IMR-90 (cell line): ENCODE measurements at regions not wholly inside any gene's neighbourhood (a gene's known extent, or its start where the extent isn't known, plus 50 kb on each side); places are given as distances from the start of the nearest gene placed in this dataset.

Source experiments
- ATAC-seq: fragments of 200-7000 bp; cut with Tn5 transposase; 2 replicates; pipeline ENCODE4 v1.9.1; 2020; ENCODE audit warnings: low read depth, mild to moderate bottlenecking, moderate library complexity
- BruUV-seq: library from RNA; stranded (reverse); fragments of 400-500 nt; replicated peaks from 2 replicates; lab custom pipeline; 2021; lab: Mats Ljungman, UMichigan
- CTCF ChIA-PET: fragments of 300-600 bp; formaldehyde crosslinking; extraction: SDS; loops from one replicate; lab custom pipeline; 2021; ENCODE audit warnings: antibody characterized with exemption; lab: Yijun Ruan, JAX
- POLR2A ChIA-PET: fragments of 300-600 bp; sonication (Branson Sonifier 250); formaldehyde crosslinking; loops from one replicate; lab custom pipeline; 2022; ENCODE audit warnings: antibody characterized with exemption; ENCODE audit not compliant: unreplicated experiment; lab: Charles Lee
- DNase-seq: peaks from one replicate; pipeline ENCODE4 v3.0.0; 2013
- H2AFZ ChIP-seq: replicated peaks from 2 replicates; pipeline ENCODE3; 2013; ENCODE audit warnings: low read length, mild to moderate bottlenecking; ENCODE audit not compliant: poor library complexity
- H2AK5ac ChIP-seq: 2 replicates; pipeline ENCODE4 v1.6.1; 2013; ENCODE audit warnings: low read depth, low read length, inconsistent platforms
- H2AK9ac ChIP-seq: replicated peaks from 2 replicates; pipeline ENCODE3; 2013; ENCODE audit warnings: mild to moderate bottlenecking, low read depth, low read length, moderate library complexity; ENCODE audit not compliant: poor library complexity
- H2BK120ac ChIP-seq: 2 replicates; pipeline ENCODE4 v1.6.1; 2013; ENCODE audit warnings: low read depth, low read length, inconsistent platforms
- H2BK15ac ChIP-seq: 3 replicates; pipeline ENCODE4 v1.6.1; 2013; ENCODE audit warnings: low read depth, low read length, inconsistent platforms
- H2BK20ac ChIP-seq: 2 replicates; pipeline ENCODE4 v1.6.1; 2013; ENCODE audit warnings: low read depth, mild to moderate bottlenecking, inconsistent platforms, low read length, moderate library complexity
- H2BK5ac ChIP-seq: 2 replicates; pipeline ENCODE4 v1.6.1; 2013; ENCODE audit warnings: mild to moderate bottlenecking, low read depth, low read length, inconsistent platforms; ENCODE audit not compliant: poor library complexity, severe bottlenecking
- H3K14ac ChIP-seq: replicated peaks from 2 replicates; pipeline ENCODE4 v1.6.1; 2013; ENCODE audit warnings: low read depth, low read length, inconsistent platforms
- H3K18ac ChIP-seq: 2 replicates; pipeline ENCODE4 v1.6.1; 2013; ENCODE audit warnings: low read depth, low read length, control low read depth
- H3K23ac ChIP-seq: 2 replicates; pipeline ENCODE4 v1.6.1; 2013; ENCODE audit warnings: low read depth, low read length, inconsistent platforms
- H3K27ac ChIP-seq: 2 replicates; pipeline ENCODE4 v1.5.1; 2013; ENCODE audit warnings: mild to moderate bottlenecking, control low read depth, low read length; ENCODE audit not compliant: insufficient read depth
- H3K27me3 ChIP-seq: 2 replicates; pipeline ENCODE4 v1.6.1; 2013; ENCODE audit warnings: low read length; ENCODE audit not compliant: control insufficient read depth, insufficient read depth
- H3K36me3 ChIP-seq: 2 replicates; pipeline ENCODE4 v1.6.1; 2013; ENCODE audit warnings: low read length, mixed read lengths; ENCODE audit not compliant: control insufficient read depth, insufficient read depth
- H3K4ac ChIP-seq: 2 replicates; pipeline ENCODE4 v1.6.1; 2013; ENCODE audit warnings: low read depth, low read length, inconsistent platforms
- H3K4me1 ChIP-seq: 2 replicates; pipeline ENCODE4 v1.6.1; 2013; ENCODE audit warnings: low read length, mixed read lengths; ENCODE audit not compliant: control insufficient read depth, insufficient read depth
- H3K4me2 ChIP-seq: 2 replicates; pipeline ENCODE4 v1.6.1; 2013; ENCODE audit warnings: low read depth, mild to moderate bottlenecking, control low read depth, low read length, moderate library complexity
- H3K4me3 ChIP-seq: 2 replicates; pipeline ENCODE4 v1.5.1; 2013; ENCODE audit warnings: low read depth, mild to moderate bottlenecking, control low read depth, low read length, moderate library complexity; ENCODE audit not compliant: insufficient read depth
- H3K56ac ChIP-seq: 2 replicates; pipeline ENCODE4 v1.6.1; 2013; ENCODE audit warnings: low read length, inconsistent platforms; ENCODE audit not compliant: insufficient read depth; ENCODE audit errors: extremely low read depth
- H3K79me1 ChIP-seq, 2 experiments: 2 replicates each; pipeline ENCODE4 v1.6.1; 2013; ENCODE audit warnings: low read length in 2 of 2, inconsistent platforms in 1 of 2, low read depth in 1 of 2
- H3K9ac ChIP-seq: 2 replicates; pipeline ENCODE4 v1.6.1; 2013; ENCODE audit warnings: low read depth, low read length, control low read depth
- H3K9me1 ChIP-seq: 2 replicates; pipeline ENCODE4 v1.6.1; 2013; ENCODE audit warnings: low read length, inconsistent platforms; ENCODE audit not compliant: insufficient read depth
- H3K9me3 ChIP-seq: 2 replicates; pipeline ENCODE4 v1.6.1; 2013; ENCODE audit warnings: low read length; ENCODE audit not compliant: control insufficient read depth, insufficient read depth
- H4K20me1 ChIP-seq: 2 replicates; pipeline ENCODE4 v1.6.1; 2013; ENCODE audit warnings: low read length, inconsistent platforms; ENCODE audit not compliant: insufficient read depth
- H4K5ac ChIP-seq: 2 replicates; pipeline ENCODE4 v1.6.1; 2013; ENCODE audit warnings: mild to moderate bottlenecking, low read depth, low read length, control low read depth
- H4K8ac ChIP-seq, 2 experiments: 2 replicates each; pipeline ENCODE4 v1.6.1; 2013; ENCODE audit warnings: low read depth in 2 of 2, low read length in 2 of 2, control low read depth in 1 of 2, inconsistent platforms in 1 of 2
- H4K91ac ChIP-seq: 2 replicates; pipeline ENCODE4 v1.6.1; 2013; ENCODE audit warnings: low read depth, low read length, inconsistent platforms; ENCODE audit not compliant: insufficient read depth
- BHLHE40 ChIP-seq: fragments of 150-350 bp; IDR thresholded peaks from 2 replicates; pipeline ENCODE4 v1.6.1; 2016; ENCODE audit warnings: mild to moderate bottlenecking, low read depth, low read length
- CEBPB ChIP-seq: IDR thresholded peaks from 2 replicates; pipeline ENCODE4 v1.6.1; 2012; ENCODE audit warnings: low read depth, low read length, improper control_type of control experiment
- CHD1 ChIP-seq: IDR thresholded peaks from 2 replicates; pipeline ENCODE4 v1.6.1; 2012; ENCODE audit warnings: low read depth, low read length, improper control_type of control experiment
- FOS ChIP-seq: fragments of 150-350 bp; IDR thresholded peaks from 2 replicates; pipeline ENCODE4 v1.6.1; 2016; ENCODE audit warnings: low read depth, low read length
- MAZ ChIP-seq: IDR thresholded peaks from 2 replicates; pipeline ENCODE4 v1.6.1; 2012; ENCODE audit warnings: low read depth, mild to moderate bottlenecking, low read length, improper control_type of control experiment, moderate library complexity, borderline replicate concordance
- RAD21 ChIP-seq: IDR thresholded peaks from 2 replicates; pipeline ENCODE4 v1.6.1; 2012; ENCODE audit warnings: low read length, improper control_type of control experiment
- RCOR1 ChIP-seq: IDR thresholded peaks from 2 replicates; pipeline ENCODE4 v1.6.1; 2012; ENCODE audit warnings: mild to moderate bottlenecking, low read length, improper control_type of control experiment; ENCODE audit not compliant: insufficient replicate concordance
- RFX5 ChIP-seq: IDR thresholded peaks from 2 replicates; pipeline ENCODE4 v1.8.0; 2012; ENCODE audit warnings: low read depth, mild to moderate bottlenecking, low read length, moderate library complexity
- SMC3 ChIP-seq: fragments of 150-350 bp; IDR thresholded peaks from 2 replicates; pipeline ENCODE4 v1.6.1; 2016; ENCODE audit warnings: low read depth, mild to moderate bottlenecking, antibody characterized with exemption, low read length, moderate library complexity
- WGBS, 2 experiments: methylation state at CpG; one replicate each; pipeline versions ENCODE4 v1.1.5 to v1.1.7; 2013; ENCODE audit warnings: missing lambda C conversion rate in 2 of 2; ENCODE audit not compliant: insufficient read length in 1 of 2; ENCODE audit errors: extremely low coverage in 2 of 2; 5-methylcytosine and 5-hydroxymethylcytosine counted together
- dilution Hi-C: fragments of 300-500 bp; cut with HindIII; formaldehyde crosslinking; loops from one replicate; pipeline ENCODE4 v1.14.3; 2018; ENCODE audit warnings: low sequenced_read_pairs; ENCODE audit not compliant: unreplicated experiment
- in situ Hi-C: fragments of 300-500 bp; cut with MboI; formaldehyde crosslinking; loops from 3 replicates; pipeline ENCODE4 v1.14.3; 2019; ENCODE audit warnings: low sequenced_read_pairs, inconsistent platforms, mixed read lengths
- intact Hi-C: fragments of 100-400 bp; cut with micrococcal nuclease; formaldehyde crosslinking; loops from 2 replicates; pipeline ENCODE4 v1.10.0; 2022
- TF ChIP-seq, protein P1 (sequence below): fragments of 150-350 bp; IDR thresholded peaks from 2 replicates; pipeline ENCODE4 v1.6.1; 2016; ENCODE audit warnings: low read depth, mild to moderate bottlenecking, low read length, moderate library complexity, borderline replicate concordance

DNA sequence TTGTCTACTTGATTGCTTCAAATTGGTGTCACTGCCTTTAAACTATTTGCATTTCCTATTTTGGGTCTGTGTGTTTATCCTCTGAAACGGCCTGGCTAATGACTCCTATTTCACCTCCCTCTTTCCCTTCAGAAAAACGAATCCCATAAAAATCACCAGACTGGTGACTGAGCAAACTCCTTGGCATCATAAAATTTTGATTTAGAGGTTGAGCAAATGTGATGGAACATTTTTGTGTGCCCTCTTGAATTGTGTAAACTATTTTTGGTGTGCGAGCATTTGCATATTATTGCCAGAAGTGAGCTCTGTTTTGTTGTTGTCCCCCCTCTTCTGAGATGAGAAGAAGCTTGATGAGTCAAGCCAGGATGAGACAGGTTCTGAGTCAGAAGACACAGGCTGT lies 316.1 kb downstream of the AJAP1 start:
- H3K56ac ChIP-seq = no peak overlapping the region
- no peak overlapping the region for H2BK5ac ChIP-seq
- no peak overlapping the region for H2AK5ac ChIP-seq
- BruUV-seq = no TSS peak
- ChIA-PET POLR2A (no interaction called here), CTCF (no interaction called here)
- no peak overlapping the region for H4K5ac ChIP-seq
- H3K14ac ChIP-seq = no peak overlapping the region
- ATAC-seq = no peak
- no peak overlapping the region for H4K8ac ChIP-seq
- H3K23ac ChIP-seq = no peak overlapping the region
- H3K4me3 ChIP-seq = no peak overlapping the region
- H2BK20ac ChIP-seq = no peak overlapping the region
- H3K9ac ChIP-seq = no peak overlapping the region
- no peaks in the 10 kb centered on the region for H3K36me3 ChIP-seq
- no peak overlapping the region for H3K27ac ChIP-seq
- H3K27me3 ChIP-seq = no peaks in the 10 kb centered on the region
- H2BK15ac ChIP-seq = no peak overlapping the region
- no peak overlapping the region for H3K18ac ChIP-seq
- in situ Hi-C loops = no loop called here
- DNase-seq = no peak
- no peak overlapping the region for H2BK120ac ChIP-seq
- no peak overlapping the region for H2AK9ac ChIP-seq
- dilution Hi-C loops = no loop called here
- H2AFZ ChIP-seq = no peak overlapping the region
- no peak overlapping the region for H3K4ac ChIP-seq
- H3K4me2 ChIP-seq = no peak overlapping the region
- H3K79me1 ChIP-seq = no peaks in the 10 kb centered on the region
- H3K9me3 ChIP-seq = peaks cover 44% of the 10 kb centered on the region
- H3K4me1 ChIP-seq = no peaks in the 10 kb centered on the region
- WGBS, 2 experiments = 50% methylated on average over 1 of the region's 3 CpGs; no CpG with 5 or more reads in 1 of the 2 experiments
- H3K9me1 ChIP-seq = no peaks in the 10 kb centered on the region
- no peaks in the 10 kb centered on the region for H4K20me1 ChIP-seq
- intact Hi-C loops = no loop called here
- TF ChIP-seq RFX5 (no peak), CEBPB (no peak), MAZ (no peak), FOS (no peak), BHLHE40 (no peak), RAD21 (no peak), CHD1 (no peak), SMC3 (no peak), RCOR1 (no peak)
- TF ChIP-seq, protein P1, sequence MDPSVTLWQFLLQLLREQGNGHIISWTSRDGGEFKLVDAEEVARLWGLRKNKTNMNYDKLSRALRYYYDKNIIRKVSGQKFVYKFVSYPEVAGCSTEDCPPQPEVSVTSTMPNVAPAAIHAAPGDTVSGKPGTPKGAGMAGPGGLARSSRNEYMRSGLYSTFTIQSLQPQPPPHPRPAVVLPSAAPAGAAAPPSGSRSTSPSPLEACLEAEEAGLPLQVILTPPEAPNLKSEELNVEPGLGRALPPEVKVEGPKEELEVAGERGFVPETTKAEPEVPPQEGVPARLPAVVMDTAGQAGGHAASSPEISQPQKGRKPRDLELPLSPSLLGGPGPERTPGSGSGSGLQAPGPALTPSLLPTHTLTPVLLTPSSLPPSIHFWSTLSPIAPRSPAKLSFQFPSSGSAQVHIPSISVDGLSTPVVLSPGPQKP = no peak
- H4K91ac ChIP-seq = no peak overlapping the region
